Muscle of back (tissue), 3 donors: ENCODE measurements at regions not wholly inside any gene's neighbourhood (a gene's known extent, or its start where the extent isn't known, plus 50 kb on each side); places are given as distances from the start of the nearest gene placed in this dataset.

Source experiments
- DNase-seq, 3 donors: peaks; one replicate each; pipeline versions ENCODE4 v3.0.0 to v3.0.0-alpha.2; 2013

DNA sequence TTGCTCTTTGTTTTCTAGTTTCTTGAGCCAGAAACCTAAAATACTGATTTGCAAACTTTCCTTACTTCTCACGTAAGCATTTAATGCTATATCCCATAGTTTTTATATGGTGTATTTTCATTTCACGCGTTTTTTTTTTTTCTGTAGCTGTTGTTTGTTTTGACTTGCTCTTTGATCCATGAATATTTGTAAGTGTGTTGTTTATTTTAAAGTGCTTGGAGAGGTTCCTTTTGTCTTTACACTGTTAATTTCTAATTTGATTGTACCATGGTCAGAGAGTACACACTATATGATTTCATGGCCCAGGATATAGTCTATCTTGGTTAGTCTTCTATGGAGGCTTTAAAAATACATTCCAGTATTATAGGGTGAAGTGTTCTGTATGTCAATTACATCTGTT is 84.8 kb upstream of the RNF217 start:
- no peak for DNase-seq

DNA sequence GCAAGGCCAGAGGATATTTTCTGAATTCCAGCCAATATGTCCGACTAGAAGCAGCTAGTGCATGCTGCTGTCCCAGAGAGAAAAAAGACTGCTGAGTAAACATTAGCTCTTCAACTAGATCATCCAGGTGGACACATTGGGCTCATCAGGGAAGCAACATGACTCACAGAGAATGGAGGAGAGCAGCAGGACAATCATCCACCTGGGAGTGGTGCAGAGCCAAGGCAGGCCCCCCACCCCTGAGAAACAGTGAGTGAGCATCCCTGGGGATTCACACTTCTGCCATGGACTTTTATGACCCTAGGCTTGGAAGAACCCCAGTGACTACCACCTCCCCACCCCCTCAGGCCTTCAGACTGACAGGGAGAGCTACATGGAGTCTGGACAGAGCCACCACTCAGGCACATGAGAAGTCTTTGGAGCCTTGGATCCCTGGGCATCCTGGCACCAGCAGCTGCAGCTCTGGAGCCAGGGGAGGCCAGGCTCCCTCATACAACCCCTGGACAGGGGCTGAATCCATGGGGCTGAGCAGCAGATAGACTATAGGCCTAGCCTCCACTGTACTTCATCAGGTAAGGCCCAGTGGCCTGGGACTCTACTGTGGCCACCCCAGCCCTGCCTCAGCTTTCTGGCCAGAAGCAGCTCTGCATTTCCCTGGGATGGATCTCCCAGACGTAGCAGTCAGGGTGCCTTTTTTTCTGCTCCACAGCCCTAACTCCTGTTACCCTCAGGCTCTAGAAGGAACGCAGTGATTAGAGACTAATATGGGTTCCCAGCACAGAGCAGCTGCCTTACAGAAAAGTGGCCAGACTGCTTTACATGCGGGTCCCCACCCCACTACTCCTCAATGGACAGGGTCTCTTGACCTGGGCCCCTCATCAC is 82.9 kb upstream of the RNF217 start:
- no peak for DNase-seq

GRCh38 chr6:124879992-124880355 is 82.3 kb upstream of the RNF217 start:
- DNase-seq = no peak

- peak in 2 of 3 donors; percentile 20 to 23 for DNase-seq
Measured at GRCh38 chr6:124881898-124882578, 80.2 kb upstream of the RNF217 start.

- DNase-seq = peak in 1 of 3 donors; percentile 7
Measured at GRCh38 chr6:124882579-124883393, 79.5 kb upstream of the RNF217 start.

GRCh38 chr6:124885171-124885570 is 77.1 kb upstream of the RNF217 start:
- no peak for DNase-seq

- DNase-seq = no peak
Measured at GRCh38 chr6:124887872-124888580, 74.2 kb upstream of the RNF217 start.

- peak in 1 of 3 donors; percentile 5 for DNase-seq
Measured at GRCh38 chr6:124888581-124889371, 73.5 kb upstream of the RNF217 start.

DNA sequence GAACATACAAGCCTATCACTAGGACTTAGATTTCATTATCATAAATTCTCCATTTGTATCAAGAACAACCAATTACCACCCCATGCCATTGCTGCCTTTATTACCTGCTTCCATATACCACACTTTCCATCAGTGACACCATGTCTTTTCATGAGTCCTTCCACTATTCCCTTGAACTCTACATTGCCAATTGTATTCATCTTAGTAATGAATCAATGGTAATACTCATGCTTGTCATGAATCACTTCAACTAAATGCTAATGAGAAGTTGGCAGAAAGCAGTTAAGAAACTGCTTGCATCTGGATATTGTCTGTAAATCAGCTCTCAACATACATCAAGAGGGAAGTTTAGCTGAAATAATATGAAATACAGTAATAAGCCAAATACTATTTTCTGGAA is 61.2 kb upstream of the RNF217 start:
- DNase-seq = no peak

GRCh38 chr6:124903797-124904196 is 58.4 kb upstream of the RNF217 start:
- DNase-seq = no peak

DNA sequence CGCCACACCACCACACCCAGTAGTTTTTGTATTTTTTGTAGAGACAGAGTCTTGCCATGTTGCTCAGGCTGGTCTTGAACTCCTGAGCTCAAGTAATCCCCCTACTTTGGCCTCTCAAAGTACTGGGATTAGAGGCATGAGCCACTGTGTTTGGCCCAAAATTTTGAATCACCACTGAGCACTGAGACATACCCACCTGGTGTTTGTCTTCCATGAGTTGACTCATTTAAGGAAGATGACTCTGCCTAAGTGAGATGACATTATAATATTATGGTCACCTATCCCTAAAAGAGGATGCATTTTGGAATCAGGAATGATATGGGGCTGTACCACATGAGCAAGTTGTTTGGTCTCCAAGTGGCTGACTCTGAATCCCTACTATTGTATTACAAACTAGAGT is 54.6 kb upstream of the RNF217 start:
- DNase-seq = no peak
